ENCODE measurements at regions not wholly inside any gene's neighbourhood (a gene's known extent, or its start where the extent isn't known, plus 50 kb on each side); places are given as distances from the start of the nearest gene placed in this dataset.
"Not testable (repeated sequence)": the region's sequence is repeated elsewhere in the genome, so short reads cannot be mapped to it uniquely, and the experiment has no call there.

DNA sequence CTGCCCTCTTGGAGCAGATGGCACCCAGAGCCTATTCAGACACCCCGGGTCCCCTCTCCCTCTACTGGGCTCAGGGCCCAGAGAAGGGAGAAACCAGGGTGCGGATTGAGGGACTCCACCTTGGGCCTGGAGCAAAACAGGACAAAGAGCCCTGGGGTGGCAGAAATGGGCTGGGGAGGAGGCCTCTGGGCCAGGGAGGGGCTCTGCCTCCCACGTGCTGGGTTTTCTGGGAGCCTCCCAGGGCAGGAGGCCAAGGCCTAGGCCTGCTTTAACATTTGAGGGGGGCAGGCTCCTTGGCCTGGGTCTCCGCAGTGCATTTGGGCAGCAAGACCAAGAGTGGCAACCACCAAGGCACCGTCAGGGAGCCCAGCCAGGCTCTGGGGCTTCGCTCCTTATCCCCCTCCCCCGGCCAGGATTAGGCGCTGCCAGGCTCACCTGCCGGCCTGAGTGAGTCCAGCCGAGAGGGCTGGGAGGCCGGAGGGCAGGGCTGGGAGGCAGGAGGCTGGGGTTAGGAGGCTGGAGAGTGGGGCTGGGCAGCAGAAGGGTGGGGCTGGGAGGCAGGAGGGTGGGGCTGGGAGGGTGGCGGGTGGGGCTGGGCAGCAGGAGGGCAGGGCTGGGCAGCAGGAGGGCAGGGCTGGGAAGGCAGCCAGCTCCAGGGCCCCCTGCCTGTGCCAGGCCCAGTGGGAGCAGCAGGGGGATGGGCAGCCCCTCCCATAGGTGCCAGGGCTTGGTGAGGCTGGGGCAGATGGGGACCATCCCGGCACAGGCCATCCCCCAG is 101.8 kb upstream of the EIF5 start:
- H3K4me3 Mint-ChIP-seq (ENCODE audit: unreplicated experiment): no peak overlapping the region
- Histone ChIP-seq H3K4me1 (no peaks in the 10 kb centered on the region), H3K27me3 (replicated peaks; ENCODE audit: control insufficient read depth, insufficient read depth, low read length) (no peaks in the 10 kb centered on the region), H3K36me3 (ENCODE audit: control insufficient read depth, insufficient read depth, low read length) (no peaks in the 10 kb centered on the region), H3K4me3 (ENCODE audit: low read depth, low read length) (no peak overlapping the region), H3K9me3 (no peaks in the 10 kb centered on the region)
- H3K36me3 Mint-ChIP-seq (ENCODE audit: insufficient read depth, unreplicated experiment): no peaks in the 10 kb centered on the region
- BruUV-seq (replicated peaks): no TSS peak
- DNase-seq: no peak
- H3K4me1 Mint-ChIP-seq (ENCODE audit: low read depth, unreplicated experiment): no peaks in the 10 kb centered on the region
- no peaks in the 10 kb centered on the region for H3K27me3 Mint-ChIP-seq (ENCODE audit: insufficient read depth, unreplicated experiment)
- H3K27ac Mint-ChIP-seq (ENCODE audit: unreplicated experiment): no peak overlapping the region
- TF ChIP-seq CTCF (IDR thresholded peaks at IDR 0.05; ENCODE audit: insufficient read depth in 1 of 2, low read depth in 1 of 2, low read length in 1 of 2, severe bottlenecking in 1 of 2, unreplicated experiment in 1 of 2): no peak
- CTCF ChIA-PET: interaction anchor here (0.6 kb wide), 1 partner anchor 46 kb away, joined by 3 read pairs; no protein-coding TSS in a partner anchor
- POLR2A ChIA-PET: no interaction called here
- intact Hi-C loops (cut with micrococcal nuclease; ENCODE audit: unreplicated experiment): no loop called here
- peaks cover 9% of the 10 kb centered on the region for H3K9me3 Mint-ChIP-seq (ENCODE audit: unreplicated experiment)

DNA sequence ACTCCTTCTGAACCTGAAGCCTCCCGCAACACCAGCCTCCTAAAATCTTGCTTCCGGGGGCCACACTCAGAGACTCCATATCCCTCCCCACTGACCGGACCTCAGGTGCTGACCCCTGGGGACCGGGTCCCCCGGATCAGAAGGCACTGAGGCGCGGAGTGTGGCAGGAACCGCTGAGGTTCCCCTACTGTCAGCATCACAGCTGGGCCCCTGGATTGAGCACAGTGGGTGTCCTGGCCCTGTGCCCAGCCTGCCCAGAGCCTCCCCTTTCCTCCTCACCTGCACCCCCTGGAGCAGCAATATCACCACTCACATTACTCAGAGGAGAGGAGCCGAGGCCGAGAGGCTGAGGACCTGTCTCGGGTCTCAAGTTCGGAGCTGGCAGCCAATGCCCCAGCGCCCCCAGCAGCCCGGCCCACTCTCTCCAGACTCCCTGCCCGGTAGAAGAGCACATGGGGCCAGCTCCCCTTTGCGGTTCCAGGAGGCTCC is 101.2 kb upstream of the EIF5 start:
- BruUV-seq (replicated peaks): no TSS peak
- Mint-ChIP-seq H3K36me3 (ENCODE audit: insufficient read depth, unreplicated experiment) (no peaks in the 10 kb centered on the region), H3K27me3 (ENCODE audit: insufficient read depth, unreplicated experiment) (no peaks in the 10 kb centered on the region), H3K4me3 (ENCODE audit: unreplicated experiment) (no peak overlapping the region), H3K27ac (ENCODE audit: unreplicated experiment) (no peak overlapping the region), H3K9me3 (ENCODE audit: unreplicated experiment) (peaks cover 9% of the 10 kb centered on the region), H3K4me1 (ENCODE audit: low read depth, unreplicated experiment) (no peaks in the 10 kb centered on the region)
- no peak for DNase-seq
- Histone ChIP-seq H3K36me3 (ENCODE audit: control insufficient read depth, insufficient read depth, low read length) (no peaks in the 10 kb centered on the region), H3K9me3 (no peaks in the 10 kb centered on the region), H3K4me3 (ENCODE audit: low read depth, low read length) (no peak overlapping the region), H3K4me1 (no peaks in the 10 kb centered on the region), H3K27me3 (replicated peaks; ENCODE audit: control insufficient read depth, insufficient read depth, low read length) (no peaks in the 10 kb centered on the region)
- ChIA-PET POLR2A (no interaction called here), CTCF (interaction anchor here (0.5 to 0.6 kb wide), 2 partner anchors 17 to 46 kb away, joined by 3 read pairs; no protein-coding TSS in a partner anchor)
- TF ChIP-seq CTCF (IDR thresholded peaks at IDR 0.05; ENCODE audit: insufficient read depth in 1 of 2, low read depth in 1 of 2, low read length in 1 of 2, severe bottlenecking in 1 of 2, unreplicated experiment in 1 of 2): no peak
- intact Hi-C loops (cut with micrococcal nuclease; ENCODE audit: unreplicated experiment): no loop called here

GRCh38 chr14:103233328-103233727 is 100.7 kb upstream of the EIF5 start:
- no peak for TF ChIP-seq CTCF (IDR thresholded peaks at IDR 0.05; ENCODE audit: insufficient read depth in 1 of 2, low read depth in 1 of 2, low read length in 1 of 2, severe bottlenecking in 1 of 2, unreplicated experiment in 1 of 2)
- Histone ChIP-seq H3K9me3 (no peaks in the 10 kb centered on the region), H3K4me1 (no peaks in the 10 kb centered on the region), H3K36me3 (ENCODE audit: control insufficient read depth, insufficient read depth, low read length) (no peaks in the 10 kb centered on the region), H3K27me3 (replicated peaks; ENCODE audit: control insufficient read depth, insufficient read depth, low read length) (no peaks in the 10 kb centered on the region), H3K4me3 (ENCODE audit: low read depth, low read length) (no peak overlapping the region)
- intact Hi-C loops (cut with micrococcal nuclease; ENCODE audit: unreplicated experiment): no loop called here
- H3K27ac Mint-ChIP-seq (ENCODE audit: unreplicated experiment): no peak overlapping the region
- BruUV-seq (replicated peaks): no TSS peak
- ChIA-PET POLR2A (no interaction called here), CTCF (interaction anchor here (0.5 to 0.6 kb wide), 2 partner anchors 16 to 47 kb away, joined by 3 read pairs; no protein-coding TSS in a partner anchor)
- no peak for DNase-seq
- no peak overlapping the region for H3K4me3 Mint-ChIP-seq (ENCODE audit: unreplicated experiment)
- no peaks in the 10 kb centered on the region for H3K4me1 Mint-ChIP-seq (ENCODE audit: low read depth, unreplicated experiment)
- H3K36me3 Mint-ChIP-seq (ENCODE audit: insufficient read depth, unreplicated experiment): no peaks in the 10 kb centered on the region
- no peaks in the 10 kb centered on the region for H3K27me3 Mint-ChIP-seq (ENCODE audit: insufficient read depth, unreplicated experiment)
- peaks cover 14% of the 10 kb centered on the region for H3K9me3 Mint-ChIP-seq (ENCODE audit: unreplicated experiment)

GRCh38 chr14:103234826-103235225 is 99.2 kb upstream of the EIF5 start:
- POLR2A ChIA-PET; CTCF ChIA-PET; H3K4me1 ChIP-seq; H3K36me3 ChIP-seq (ENCODE audit: control insufficient read depth, insufficient read depth, low read length); H3K4me3 Mint-ChIP-seq (ENCODE audit: unreplicated experiment); H3K36me3 Mint-ChIP-seq (ENCODE audit: insufficient read depth, unreplicated experiment); H3K4me3 ChIP-seq (ENCODE audit: low read depth, low read length); DNase-seq; H3K4me1 Mint-ChIP-seq (ENCODE audit: low read depth, unreplicated experiment); BruUV-seq (replicated peaks); H3K27me3 ChIP-seq (replicated peaks; ENCODE audit: control insufficient read depth, insufficient read depth, low read length); intact Hi-C loops (cut with micrococcal nuclease; ENCODE audit: unreplicated experiment); H3K27me3 Mint-ChIP-seq (ENCODE audit: insufficient read depth, unreplicated experiment); H3K27ac Mint-ChIP-seq (ENCODE audit: unreplicated experiment); H3K9me3 ChIP-seq: not testable (repeated sequence)
- H3K9me3 Mint-ChIP-seq (ENCODE audit: unreplicated experiment): peaks cover 18% of the 10 kb centered on the region

- BruUV-seq (replicated peaks); CTCF ChIA-PET; POLR2A ChIA-PET; intact Hi-C loops (cut with micrococcal nuclease; ENCODE audit: unreplicated experiment); H3K27me3 ChIP-seq (replicated peaks; ENCODE audit: control insufficient read depth, insufficient read depth, low read length); H3K4me1 ChIP-seq; H3K4me3 ChIP-seq (ENCODE audit: low read depth, low read length); H3K36me3 ChIP-seq (ENCODE audit: control insufficient read depth, insufficient read depth, low read length); H3K27me3 Mint-ChIP-seq (ENCODE audit: insufficient read depth, unreplicated experiment); H3K36me3 Mint-ChIP-seq (ENCODE audit: insufficient read depth, unreplicated experiment); H3K9me3 ChIP-seq; H3K4me1 Mint-ChIP-seq (ENCODE audit: low read depth, unreplicated experiment); DNase-seq; H3K4me3 Mint-ChIP-seq (ENCODE audit: unreplicated experiment); H3K27ac Mint-ChIP-seq (ENCODE audit: unreplicated experiment): not testable (repeated sequence)
- peaks cover 18% of the 10 kb centered on the region for H3K9me3 Mint-ChIP-seq (ENCODE audit: unreplicated experiment)
Observed at GRCh38 chr14:103235506-103235905, 98.5 kb upstream of the EIF5 start.
